OCI-LY7 (cell line): ENCODE measurements at regions not wholly inside any gene's neighbourhood (a gene's known extent, or its start where the extent isn't known, plus 50 kb on each side); places are given as distances from the start of the nearest gene placed in this dataset.

Source experiments
- EZH2phosphoT487 ChIP-seq: fragments of 200-600 bp; sonication (generic); IDR thresholded peaks from 2 replicates; pipeline ENCODE4 v1.6.1; 2018; ENCODE audit warnings: low read depth, borderline replicate concordance, mild to moderate bottlenecking, mixed run types, antibody characterized with exemption, low read length, moderate library complexity, mixed read lengths
- TF ChIP-seq, protein P1 (sequence below): fragments of 200-600 bp; sonication (generic); conservative IDR thresholded peaks from 2 replicates; pipeline ENCODE4 v1.5.1; 2014; ENCODE audit warnings: mild to moderate bottlenecking, antibody characterized with exemption, low read length, moderate library complexity, mixed read lengths

DNA sequence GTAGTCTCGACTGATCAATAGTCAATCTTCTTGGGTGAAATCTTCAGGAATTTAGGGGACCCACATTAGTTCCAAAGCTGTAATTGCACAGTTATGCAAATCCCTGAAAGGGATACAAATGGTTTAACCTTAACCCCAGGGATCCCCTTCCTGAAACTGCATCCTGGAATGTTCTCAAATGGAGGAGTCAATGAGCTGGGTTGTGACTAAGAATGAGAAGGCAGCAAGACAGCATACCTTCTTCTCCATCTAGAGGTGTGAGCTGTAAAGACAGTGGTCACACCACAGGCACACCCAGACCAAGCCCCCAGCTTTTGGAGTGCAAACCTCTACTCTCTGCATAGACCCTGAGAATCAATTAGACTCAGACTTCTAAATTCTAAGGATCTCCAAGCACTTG, 164.7 kb upstream of the MEIS1 start:
- TF ChIP-seq, protein P1, sequence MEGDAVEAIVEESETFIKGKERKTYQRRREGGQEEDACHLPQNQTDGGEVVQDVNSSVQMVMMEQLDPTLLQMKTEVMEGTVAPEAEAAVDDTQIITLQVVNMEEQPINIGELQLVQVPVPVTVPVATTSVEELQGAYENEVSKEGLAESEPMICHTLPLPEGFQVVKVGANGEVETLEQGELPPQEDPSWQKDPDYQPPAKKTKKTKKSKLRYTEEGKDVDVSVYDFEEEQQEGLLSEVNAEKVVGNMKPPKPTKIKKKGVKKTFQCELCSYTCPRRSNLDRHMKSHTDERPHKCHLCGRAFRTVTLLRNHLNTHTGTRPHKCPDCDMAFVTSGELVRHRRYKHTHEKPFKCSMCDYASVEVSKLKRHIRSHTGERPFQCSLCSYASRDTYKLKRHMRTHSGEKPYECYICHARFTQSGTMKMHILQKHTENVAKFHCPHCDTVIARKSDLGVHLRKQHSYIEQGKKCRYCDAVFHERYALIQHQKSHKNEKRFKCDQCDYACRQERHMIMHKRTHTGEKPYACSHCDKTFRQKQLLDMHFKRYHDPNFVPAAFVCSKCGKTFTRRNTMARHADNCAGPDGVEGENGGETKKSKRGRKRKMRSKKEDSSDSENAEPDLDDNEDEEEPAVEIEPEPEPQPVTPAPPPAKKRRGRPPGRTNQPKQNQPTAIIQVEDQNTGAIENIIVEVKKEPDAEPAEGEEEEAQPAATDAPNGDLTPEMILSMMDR: no peak
- no peak for TF ChIP-seq EZH2phosphoT487
